Heart left ventricle (tissue), 13 donors: ENCODE measurements at regions not wholly inside any gene's neighbourhood (a gene's known extent, or its start where the extent isn't known, plus 50 kb on each side); places are given as distances from the start of the nearest gene placed in this dataset.

Source experiments
- POLR2A ChIP-seq, 2 donors: fragments of 450-650 bp; IDR thresholded peaks; one replicate each; pipeline ENCODE4 v1.6.1; 2017; ENCODE audit warnings: antibody characterized with exemption in 2 of 2, mild to moderate bottlenecking in 2 of 2, moderate library complexity in 2 of 2
- TF ChIP-seq, protein P1 (sequence below), 12 donors: fragments of 200-600 bp; sonication (generic) in 4 of 12; IDR thresholded peaks; one replicate each; pipeline versions ENCODE4 v1.5.0 to v1.8.0; 2018 to 2022; ENCODE audit warnings: antibody characterized with exemption in 12 of 12, mild to moderate bottlenecking in 5 of 12
- donor health status: ischemic (EF 13 %, LVEDD 7.1; RV severe dilation, severe dysfunction).
- donor health status: DM: no; HTN: yes; CAD: no.
- donor health status: DM: no; HTN: no; CAD: no.
- donor health status: ischemic (EF 25% LVEDD 6.9; RV normal size, moderate dysfunction).
- donor health status: ischemic (EF 25% LVEDD 5.7; RV mildly dilated, moderate dysfunction).
- donor health status: ischemic (EF 35%, LVEDD 5.7; RV mildly dilated, moderate dysfunction).
- donor health status: nonischemic (EF 11% LVEDD 7.7; RV severe dilation, severe dysfunction).
- donor health status: DM: yes; HTN: yes; CAD: no.
- donor health status: PGD.
- donor health status: ischemic (EF 29% LVEDD 5.4; RV normal size, mild dysfunction).
- donor health status: nonischemic (EF 23%, LVEDD 6.1; RV moderate dilation, normal function).

DNA sequence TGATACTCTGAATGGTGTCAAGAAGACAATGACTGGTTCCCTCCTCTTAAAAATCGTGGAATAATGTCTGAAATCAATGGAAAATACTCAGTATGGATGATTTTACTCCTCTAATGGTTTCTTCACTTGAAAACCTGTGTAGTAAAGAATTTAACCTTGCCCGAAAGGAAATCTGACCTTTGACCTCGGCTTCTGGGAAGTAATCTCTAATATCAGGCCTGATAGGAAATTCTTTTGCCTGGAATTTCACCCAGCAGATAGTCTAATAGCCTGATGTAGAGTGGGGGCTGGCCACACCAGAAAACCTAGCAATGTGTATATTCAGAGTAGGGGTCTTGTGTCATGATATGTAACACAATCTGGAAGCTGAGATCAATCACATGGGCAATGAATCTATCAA, 91.5 kb upstream of the GOLIM4 start:
- TF ChIP-seq, protein P1, sequence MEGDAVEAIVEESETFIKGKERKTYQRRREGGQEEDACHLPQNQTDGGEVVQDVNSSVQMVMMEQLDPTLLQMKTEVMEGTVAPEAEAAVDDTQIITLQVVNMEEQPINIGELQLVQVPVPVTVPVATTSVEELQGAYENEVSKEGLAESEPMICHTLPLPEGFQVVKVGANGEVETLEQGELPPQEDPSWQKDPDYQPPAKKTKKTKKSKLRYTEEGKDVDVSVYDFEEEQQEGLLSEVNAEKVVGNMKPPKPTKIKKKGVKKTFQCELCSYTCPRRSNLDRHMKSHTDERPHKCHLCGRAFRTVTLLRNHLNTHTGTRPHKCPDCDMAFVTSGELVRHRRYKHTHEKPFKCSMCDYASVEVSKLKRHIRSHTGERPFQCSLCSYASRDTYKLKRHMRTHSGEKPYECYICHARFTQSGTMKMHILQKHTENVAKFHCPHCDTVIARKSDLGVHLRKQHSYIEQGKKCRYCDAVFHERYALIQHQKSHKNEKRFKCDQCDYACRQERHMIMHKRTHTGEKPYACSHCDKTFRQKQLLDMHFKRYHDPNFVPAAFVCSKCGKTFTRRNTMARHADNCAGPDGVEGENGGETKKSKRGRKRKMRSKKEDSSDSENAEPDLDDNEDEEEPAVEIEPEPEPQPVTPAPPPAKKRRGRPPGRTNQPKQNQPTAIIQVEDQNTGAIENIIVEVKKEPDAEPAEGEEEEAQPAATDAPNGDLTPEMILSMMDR (IDR thresholded peaks at IDR 0.05): no peak
- no peak for TF ChIP-seq POLR2A (IDR thresholded peaks at IDR 0.05)
